ENCODE measurements at regions not wholly inside any gene's neighbourhood (a gene's known extent, or its start where the extent isn't known, plus 50 kb on each side); places are given as distances from the start of the nearest gene placed in this dataset.

- no peak for DNase-seq
- no peak for ATAC-seq
- 85 to 90% (median 89%) methylated on average over 2 of the region's 2 CpGs for WGBS, 3 donors
- H3K36me3 ChIP-seq (ENCODE audit: insufficient read depth in 1 of 2, low read depth in 1 of 2): no peaks in the 10 kb centered on the region
- no peak overlapping the region for H3K4me3 ChIP-seq
- intact Hi-C loops (cut with DNase I): no loop called here
- no peaks in the 10 kb centered on the region for H3K9me3 ChIP-seq
- H3K27me3 ChIP-seq (ENCODE audit: insufficient read depth in 3 of 3, low read length in 2 of 3): no peaks in the 10 kb centered on the region
- no peak overlapping the region for H3K27ac ChIP-seq
- no peak for TF ChIP-seq CTCF (IDR thresholded peaks at IDR 0.05)
- H3K4me1 ChIP-seq: no peaks in the 10 kb centered on the region
Measured at GRCh38 chr4:77375866-77376607, 219.0 kb downstream of the CCNG2 start.

- TF ChIP-seq CTCF (IDR thresholded peaks at IDR 0.05): no peak
- Histone ChIP-seq H3K9me3 (no peaks in the 10 kb centered on the region), H3K4me1 (no peaks in the 10 kb centered on the region), H3K36me3 (ENCODE audit: insufficient read depth in 1 of 2, low read depth in 1 of 2) (no peaks in the 10 kb centered on the region), H3K4me3 (no peak overlapping the region), H3K27ac (no peak overlapping the region), H3K27me3 (ENCODE audit: insufficient read depth in 3 of 3, low read length in 2 of 3) (no peaks in the 10 kb centered on the region)
- no peak for DNase-seq
- WGBS, 3 donors: 59 to 67% (median 62%) methylated on average over 8 of the region's 8 CpGs
- no peak for ATAC-seq
- intact Hi-C loops (cut with DNase I): no loop called here
Measured at GRCh38 chr4:77376788-77377460, 219.9 kb downstream of the CCNG2 start.

- no peaks in the 10 kb centered on the region for H3K4me1 ChIP-seq
- H3K4me3 ChIP-seq: no peak overlapping the region
- H3K27me3 ChIP-seq (ENCODE audit: insufficient read depth in 3 of 3, low read length in 2 of 3): no peaks in the 10 kb centered on the region
- no peak for DNase-seq
- ATAC-seq: no peak
- intact Hi-C loops (cut with DNase I): loop anchor here (5.0 to 10.0 kb wide), 3 partner anchors 48 to 311 kb away; no protein-coding TSS in a partner anchor
- H3K27ac ChIP-seq: no peak overlapping the region
- no peaks in the 10 kb centered on the region for H3K36me3 ChIP-seq (ENCODE audit: insufficient read depth in 1 of 2, low read depth in 1 of 2)
- no peaks in the 10 kb centered on the region for H3K9me3 ChIP-seq
- no peak for TF ChIP-seq CTCF (IDR thresholded peaks at IDR 0.05)
Measured at GRCh38 chr4:77384094-77384493, 221.5 kb upstream of the CXCL13 start.

- intact Hi-C loops (cut with DNase I): loop anchor here (1.0 to 10.0 kb wide), 3 partner anchors 215 to 309 kb away; no protein-coding TSS in a partner anchor
- DNase-seq (peak; percentile 21 to 53), ATAC-seq (peak; percentile 69 to 86 (median 78))
- TF ChIP-seq CTCF (IDR thresholded peaks at IDR 0.05): peak; percentile 75
- Histone ChIP-seq H3K4me1 (no peaks in the 10 kb centered on the region), H3K27me3 (ENCODE audit: insufficient read depth in 3 of 3, low read length in 2 of 3) (no peaks in the 10 kb centered on the region), H3K27ac (no peak overlapping the region), H3K36me3 (ENCODE audit: insufficient read depth in 1 of 2, low read depth in 1 of 2) (no peaks in the 10 kb centered on the region), H3K4me3 (no peak overlapping the region), H3K9me3 (no peaks in the 10 kb centered on the region)
- 6 to 15% (median 9%) methylated on average over 4 of the region's 4 CpGs for WGBS, 3 donors
Measured at GRCh38 chr4:77385124-77385969, 220.3 kb upstream of the CXCL13 start.

Measured in psoas muscle (tissue), 7 donors.